Loucy (cell line): ENCODE measurements at regions not wholly inside any gene's neighbourhood (a gene's known extent, or its start where the extent isn't known, plus 50 kb on each side); places are given as distances from the start of the nearest gene placed in this dataset.

Source experiments
- CTCF ChIP-seq: fragments of 200-600 bp; sonication (generic); conservative IDR thresholded peaks from 2 replicates; pipeline ENCODE4 v1.5.1; 2014; ENCODE audit warnings: mild to moderate bottlenecking, antibody characterized with exemption, low read length
- EZH2phosphoT487 ChIP-seq: fragments of 200-600 bp; IDR thresholded peaks from 2 replicates; pipeline ENCODE4 v1.6.1; 2018; ENCODE audit warnings: antibody characterized with exemption, mild to moderate bottlenecking, moderate library complexity, borderline replicate concordance

- TF ChIP-seq CTCF (no peak), EZH2phosphoT487 (no peak)
These were observed 306.0 kb upstream of the ACVR2A start for GRCh38 chr2:147538821-147539220.
